G401 (cell line): ENCODE measurements at regions not wholly inside any gene's neighbourhood (a gene's known extent, or its start where the extent isn't known, plus 50 kb on each side); places are given as distances from the start of the nearest gene placed in this dataset.
"Not testable (repeated sequence)": the region's sequence is repeated elsewhere in the genome, so short reads cannot be mapped to it uniquely, and the experiment has no call there.

Source experiments
- DNase-seq: peaks from one replicate; pipeline ENCODE4 v3.0.0-alpha.2; 2015; ENCODE audit warnings: low spot score
- in situ Hi-C: cut with HindIII; loops from 2 replicates; pipeline ENCODE4 v1.10.0; 2016; ENCODE audit warnings: low sequenced_read_pairs, mixed read lengths

GRCh38 chr2:16357188-16357587, 308.4 kb downstream of the CYRIA start:
- no peak for DNase-seq
- in situ Hi-C loops, result no loop called here

DNA sequence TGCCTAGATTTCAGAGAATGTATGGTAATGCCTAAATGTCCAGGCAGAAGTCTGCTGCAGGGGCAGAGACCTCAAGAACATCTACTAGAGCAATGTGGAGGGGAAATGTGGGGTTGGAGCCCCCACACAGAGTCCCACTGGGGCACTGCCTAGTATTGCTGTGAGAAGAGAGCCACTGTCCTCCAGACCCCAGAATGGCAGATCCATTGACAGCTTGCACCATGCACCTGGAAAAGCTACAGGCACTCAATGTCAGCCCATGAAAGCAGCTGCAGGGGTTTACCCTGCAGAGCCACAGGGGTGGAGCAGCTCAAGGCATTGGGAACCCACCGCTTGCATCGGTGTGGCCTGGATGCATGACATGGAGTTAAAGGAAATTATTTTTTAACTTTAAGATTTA, 314.1 kb downstream of the CYRIA start:
- in situ Hi-C loops, result no loop called here
- no peak for DNase-seq

DNA sequence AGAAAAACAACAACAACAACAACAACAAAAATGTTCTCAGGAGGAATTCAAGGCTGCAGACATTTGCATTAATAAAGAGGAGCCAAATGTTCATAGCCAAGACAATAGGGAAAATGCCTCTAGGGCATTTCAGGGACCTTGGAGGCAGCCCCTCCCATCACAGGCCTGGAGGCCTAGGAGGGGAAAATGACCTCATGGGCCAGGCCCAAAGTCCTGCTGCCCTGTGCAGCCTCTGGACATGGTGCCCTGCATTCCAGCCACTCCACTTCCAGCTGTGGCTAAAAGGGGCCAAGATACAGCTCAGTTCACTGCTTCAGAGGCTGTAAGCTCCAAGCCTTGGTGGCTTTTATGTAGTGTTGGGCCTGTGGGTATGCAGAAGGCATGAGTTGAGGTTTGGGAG, 314.5 kb downstream of the CYRIA start:
- DNase-seq, result no peak
- in situ Hi-C loops, result no loop called here

DNA sequence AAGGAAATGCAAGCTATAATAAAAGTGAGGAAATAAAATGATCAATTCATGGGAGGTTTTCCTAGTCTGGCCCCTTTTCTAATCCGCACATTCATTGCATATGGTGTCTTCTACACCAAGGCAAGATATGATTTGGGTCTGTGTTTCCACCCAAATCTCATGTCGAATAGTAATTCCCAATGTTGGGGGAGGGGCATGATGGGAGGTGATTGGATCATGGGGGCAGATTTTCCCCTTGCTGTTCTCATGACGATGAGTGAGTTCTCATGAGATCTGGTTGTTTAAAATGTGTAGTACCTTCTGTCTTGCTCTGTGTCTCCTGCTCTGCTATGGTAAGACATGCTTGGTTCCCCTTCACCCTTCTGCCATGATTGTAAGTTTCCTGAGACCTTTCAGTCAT, 315.4 kb downstream of the CYRIA start:
- in situ Hi-C loops, result no loop called here
- no peak for DNase-seq

- no peak for DNase-seq
- in situ Hi-C loops, result no loop called here
Measured at GRCh38 chr2:16349811-16350210, 315.8 kb downstream of the CYRIA start.

- in situ Hi-C loops, result no loop called here
- no peak for DNase-seq
Measured at GRCh38 chr2:16348821-16349515, 316.7 kb downstream of the CYRIA start.

- no peak for DNase-seq
- in situ Hi-C loops, result no loop called here
Measured at GRCh38 chr2:16346671-16347070, 319.0 kb downstream of the CYRIA start.

DNA sequence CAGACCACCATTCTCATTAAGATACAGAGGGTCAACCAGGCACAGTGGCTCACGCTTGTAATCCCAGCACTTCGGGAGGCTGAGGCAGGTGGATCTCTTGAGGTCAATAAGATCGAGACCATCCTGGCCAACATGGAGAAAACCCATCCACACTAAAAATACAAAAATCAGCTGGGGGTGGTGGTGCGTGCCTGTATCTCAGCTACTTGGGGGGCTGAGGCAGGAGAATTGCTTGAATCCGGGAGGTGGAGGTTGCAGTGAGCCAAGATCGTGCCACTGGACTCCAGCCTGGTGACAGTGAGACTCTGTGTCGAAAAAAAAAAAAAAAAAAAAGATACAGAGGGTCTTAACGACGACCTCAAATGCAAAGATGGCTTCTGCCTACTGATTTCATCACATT, 320.4 kb downstream of the CYRIA start:
- DNase-seq, in situ Hi-C loops: not testable (repeated sequence)

DNA sequence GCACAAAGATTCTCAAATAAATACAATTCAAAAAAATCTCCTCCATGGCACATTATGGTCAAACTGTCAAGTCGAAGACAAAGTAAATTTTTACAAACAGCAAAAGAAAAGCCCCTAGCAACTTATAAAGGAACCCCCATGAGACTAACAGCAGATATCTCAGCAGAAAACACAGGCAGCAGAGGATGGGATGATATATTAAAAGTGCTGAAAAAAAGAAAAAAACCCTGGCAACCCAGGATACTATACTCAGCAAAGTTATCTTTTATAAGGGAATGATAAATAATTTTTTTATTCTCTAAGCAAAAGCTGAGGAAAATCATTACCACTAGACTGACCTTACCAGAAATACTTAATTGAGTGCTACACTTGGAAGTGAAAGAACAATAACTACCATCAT, 326.4 kb downstream of the CYRIA start:
- in situ Hi-C loops, result no loop called here
- no peak for DNase-seq

- in situ Hi-C loops, result no loop called here
- no peak for DNase-seq
Measured at GRCh38 chr2:16338026-16338425, 327.6 kb downstream of the CYRIA start.

- no peak for DNase-seq
- in situ Hi-C loops, result no loop called here
Measured at GRCh38 chr2:16336916-16337315, 328.7 kb downstream of the CYRIA start.

DNA sequence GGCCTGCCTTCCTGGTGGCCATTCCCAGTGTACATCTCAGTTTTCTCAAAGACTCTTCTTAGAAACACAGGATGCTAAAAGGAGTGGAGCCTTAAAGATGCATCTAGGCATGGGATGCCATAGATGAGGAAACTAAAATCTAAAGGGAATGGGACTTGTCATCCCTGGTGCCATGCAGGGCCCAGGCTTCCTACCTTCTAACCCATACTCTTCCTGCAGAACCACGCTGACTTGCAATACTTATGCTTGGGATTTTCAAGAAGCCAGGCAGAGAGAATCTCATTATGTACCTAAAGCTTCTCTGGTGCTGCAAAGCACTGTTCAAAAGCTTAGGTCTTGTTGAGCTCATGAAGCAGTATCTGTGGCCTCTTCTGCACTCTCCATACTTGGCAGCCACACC, 329.1 kb downstream of the CYRIA start:
- no peak for DNase-seq
- in situ Hi-C loops, result no loop called here

DNA sequence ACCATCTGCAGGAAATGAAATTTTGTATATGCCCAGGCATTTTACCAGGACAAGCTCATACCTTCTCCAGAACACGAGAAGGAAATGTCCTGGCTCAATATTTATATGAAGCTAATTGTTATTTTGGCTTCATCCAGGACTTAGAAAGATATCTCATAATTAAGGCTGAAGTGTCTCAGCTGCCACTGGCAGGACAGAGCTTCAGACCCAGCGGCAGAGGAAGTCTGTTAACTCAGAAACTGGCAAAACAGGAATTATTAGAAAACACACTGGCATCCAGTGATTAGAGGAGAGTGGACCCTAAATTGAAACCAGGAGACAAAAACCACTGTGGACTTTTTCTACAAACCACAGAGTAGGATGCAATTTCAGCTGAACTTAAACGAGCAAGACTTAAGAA, 329.7 kb downstream of the CYRIA start:
- in situ Hi-C loops, result no loop called here
- no peak for DNase-seq

DNA sequence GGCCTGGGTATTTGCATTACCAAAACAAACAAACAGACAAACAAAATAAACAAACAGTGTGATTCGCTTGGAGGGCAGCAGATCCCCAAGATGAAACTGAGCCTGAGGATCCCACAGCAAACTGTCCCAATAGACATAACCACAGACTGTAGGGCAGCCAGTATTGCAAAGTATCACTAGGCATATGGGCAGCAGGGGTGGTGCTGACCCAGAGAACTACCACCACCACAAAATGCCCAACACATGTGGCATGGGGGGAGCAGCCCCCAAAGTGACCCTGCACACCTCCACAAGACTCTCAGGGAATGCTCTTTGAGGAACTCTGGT, 330.1 kb downstream of the CYRIA start:
- DNase-seq, result no peak
- in situ Hi-C loops, result no loop called here

DNA sequence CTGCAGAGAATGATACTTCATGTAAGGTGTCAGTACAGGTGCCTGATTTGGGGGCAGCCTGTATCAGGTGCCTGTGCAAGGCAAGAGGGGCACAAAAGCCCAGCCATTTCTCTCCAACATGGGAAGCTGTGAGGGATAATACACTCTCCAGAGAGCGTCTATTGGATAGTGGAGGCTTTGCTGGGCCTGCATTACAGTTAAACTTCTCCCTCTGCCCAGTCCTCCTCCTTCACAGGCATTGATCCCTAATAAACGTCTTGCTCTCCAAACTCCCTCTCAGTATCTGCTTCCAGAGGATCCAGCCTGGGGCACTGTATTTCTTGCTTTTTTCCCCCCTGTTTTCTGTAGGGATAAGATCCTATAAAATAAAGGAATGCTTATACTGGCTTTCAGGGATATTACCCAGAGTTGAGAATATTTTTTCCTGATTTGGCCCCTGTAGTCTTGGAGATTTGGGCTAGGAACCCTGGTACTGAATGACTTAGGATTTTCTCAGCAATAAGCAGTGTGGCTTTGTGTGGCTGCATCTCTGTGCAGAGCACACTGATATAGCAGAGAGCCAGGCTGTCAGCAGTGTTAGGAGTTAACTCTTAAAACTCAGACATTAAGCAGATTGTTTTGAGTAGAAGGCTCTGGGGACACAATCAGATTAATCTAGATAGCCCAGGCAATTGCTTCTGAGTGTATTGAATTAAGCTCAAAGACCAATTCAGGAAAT, 330.6 kb downstream of the CYRIA start:
- no peak for DNase-seq

GRCh38 chr2:16334366-16334765, 331.3 kb downstream of the CYRIA start:
- DNase-seq, result no peak
- in situ Hi-C loops, result no loop called here

More for the DNA sequence above, 330.6 kb downstream of the CYRIA start:
- in situ Hi-C loops, result no loop called here

DNA sequence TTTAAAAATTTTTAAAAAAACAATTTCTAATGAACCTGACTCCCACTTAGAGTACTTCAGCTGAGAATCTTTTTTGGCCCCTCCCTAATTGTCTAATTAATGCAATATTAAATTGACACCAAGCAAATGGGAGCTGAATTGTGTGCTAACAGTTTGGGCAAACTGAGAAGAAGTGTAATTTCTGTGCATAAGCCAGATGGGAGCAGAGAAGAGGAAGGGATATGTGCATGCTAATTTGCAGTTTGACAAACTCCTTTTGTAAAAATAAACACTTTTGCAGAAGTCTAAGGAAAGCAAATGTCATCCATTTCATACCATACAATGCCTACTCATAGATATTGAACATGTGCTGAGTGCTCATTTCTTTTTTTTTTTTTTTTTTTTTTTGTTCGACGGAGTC, 332.0 kb downstream of the CYRIA start:
- in situ Hi-C loops, result no loop called here
- DNase-seq, result no peak

GRCh38 chr2:16332681-16333557, 332.7 kb downstream of the CYRIA start:
- in situ Hi-C loops, result no loop called here
- DNase-seq, result no peak

- DNase-seq, result no peak
- in situ Hi-C loops, result no loop called here
Measured at GRCh38 chr2:16331772-16332171, 333.9 kb downstream of the CYRIA start.

DNA sequence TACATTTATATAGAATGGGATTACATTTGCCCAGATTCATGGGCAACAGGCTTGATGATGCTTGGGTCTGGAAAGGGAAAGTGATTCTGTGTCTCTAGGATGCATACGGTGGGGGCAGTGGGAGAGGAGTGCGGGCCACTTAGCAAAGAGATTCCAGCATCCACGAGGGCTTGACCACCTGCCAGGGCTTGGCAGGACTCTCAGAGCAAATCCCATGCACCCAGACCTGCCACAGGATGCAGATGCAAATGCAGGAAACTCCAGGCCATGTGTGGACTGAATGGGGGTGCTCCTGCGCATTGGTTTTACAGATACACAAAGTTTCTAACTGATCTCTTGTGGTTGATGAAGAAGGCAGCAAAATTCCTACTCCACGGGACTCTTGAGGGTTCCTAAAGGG, 334.7 kb downstream of the CYRIA start:
- in situ Hi-C loops, result no loop called here

More for the DNA sequence above, 334.7 kb downstream of the CYRIA start:
- DNase-seq, result no peak
